ENCODE measurements at regions not wholly inside any gene's neighbourhood (a gene's known extent, or its start where the extent isn't known, plus 50 kb on each side); places are given as distances from the start of the nearest gene placed in this dataset.

DNA sequence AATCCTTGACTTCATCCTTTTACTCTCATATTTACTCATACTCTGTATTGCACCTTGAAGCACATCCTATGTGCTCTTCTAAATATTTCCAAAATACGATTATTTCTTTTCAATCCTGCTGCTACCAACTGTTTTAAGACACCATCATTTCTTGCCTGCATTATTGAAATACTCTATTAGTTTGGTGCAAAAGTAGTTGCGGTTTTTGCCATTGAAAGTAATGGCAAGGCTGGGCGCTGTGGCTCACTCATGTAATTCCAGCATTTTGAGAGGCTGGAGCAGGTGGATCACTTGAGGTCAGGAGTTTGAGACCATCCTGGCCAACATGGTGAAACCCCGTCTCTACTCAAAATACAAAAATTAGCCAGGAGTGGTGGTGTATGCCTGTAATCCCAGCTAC lies 412.5 kb downstream of the KCNH5 start:
- Mint-ChIP-seq H3K4me1 (no peaks in the 10 kb centered on the region), H3K27ac (no peak overlapping the region)
- TF ChIP-seq, protein P1, sequence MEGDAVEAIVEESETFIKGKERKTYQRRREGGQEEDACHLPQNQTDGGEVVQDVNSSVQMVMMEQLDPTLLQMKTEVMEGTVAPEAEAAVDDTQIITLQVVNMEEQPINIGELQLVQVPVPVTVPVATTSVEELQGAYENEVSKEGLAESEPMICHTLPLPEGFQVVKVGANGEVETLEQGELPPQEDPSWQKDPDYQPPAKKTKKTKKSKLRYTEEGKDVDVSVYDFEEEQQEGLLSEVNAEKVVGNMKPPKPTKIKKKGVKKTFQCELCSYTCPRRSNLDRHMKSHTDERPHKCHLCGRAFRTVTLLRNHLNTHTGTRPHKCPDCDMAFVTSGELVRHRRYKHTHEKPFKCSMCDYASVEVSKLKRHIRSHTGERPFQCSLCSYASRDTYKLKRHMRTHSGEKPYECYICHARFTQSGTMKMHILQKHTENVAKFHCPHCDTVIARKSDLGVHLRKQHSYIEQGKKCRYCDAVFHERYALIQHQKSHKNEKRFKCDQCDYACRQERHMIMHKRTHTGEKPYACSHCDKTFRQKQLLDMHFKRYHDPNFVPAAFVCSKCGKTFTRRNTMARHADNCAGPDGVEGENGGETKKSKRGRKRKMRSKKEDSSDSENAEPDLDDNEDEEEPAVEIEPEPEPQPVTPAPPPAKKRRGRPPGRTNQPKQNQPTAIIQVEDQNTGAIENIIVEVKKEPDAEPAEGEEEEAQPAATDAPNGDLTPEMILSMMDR (IDR thresholded peaks at IDR 0.05; ENCODE audit: unreplicated experiment in 3 of 3) = no peak

DNA sequence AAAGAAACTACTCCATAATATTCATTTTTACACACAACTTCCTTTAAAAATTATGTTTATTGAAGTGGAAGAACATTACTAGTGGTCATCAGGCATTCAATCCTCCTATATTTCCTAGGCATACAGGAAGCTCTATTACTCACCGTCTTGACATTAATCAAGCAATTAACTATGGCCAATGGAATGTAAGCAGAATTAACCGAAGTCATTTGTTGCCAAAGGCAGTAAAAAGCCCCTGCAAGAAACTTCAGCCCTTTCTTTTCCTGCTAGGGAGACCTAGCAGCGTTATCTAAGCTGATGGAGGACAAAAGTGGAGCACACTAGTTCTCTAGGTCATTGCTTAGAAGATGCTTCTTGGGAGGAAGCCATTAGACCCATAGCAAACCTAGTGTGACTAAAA lies 399.6 kb downstream of the KCNH5 start:
- no peak overlapping the region for H3K27ac Mint-ChIP-seq

More for the DNA sequence above, 412.5 kb downstream of the KCNH5 start:
- no peak overlapping the region for H3K4me3 Mint-ChIP-seq
- H3K27me3 Mint-ChIP-seq (ENCODE audit: low read depth) = no peaks in the 10 kb centered on the region
- H3K9me3 Mint-ChIP-seq = peaks cover 3% of the 10 kb centered on the region
- no peaks in the 10 kb centered on the region for H3K36me3 Mint-ChIP-seq (ENCODE audit: low read depth)

More for the DNA sequence above, 399.6 kb downstream of the KCNH5 start:
- H3K36me3 Mint-ChIP-seq (ENCODE audit: low read depth) = no peaks in the 10 kb centered on the region
- H3K9me3 Mint-ChIP-seq = peaks cover 2% of the 10 kb centered on the region
- TF ChIP-seq, protein P1 (IDR thresholded peaks at IDR 0.05; ENCODE audit: unreplicated experiment in 3 of 3) = no peak
- no peaks in the 10 kb centered on the region for H3K4me1 Mint-ChIP-seq
- no peak overlapping the region for H3K4me3 Mint-ChIP-seq
- H3K27me3 Mint-ChIP-seq (ENCODE audit: low read depth) = no peaks in the 10 kb centered on the region

All from nephron (organoid).